Colonic mucosa (tissue), 4 donors: ENCODE measurements at regions not wholly inside any gene's neighbourhood (a gene's known extent, or its start where the extent isn't known, plus 50 kb on each side); places are given as distances from the start of the nearest gene placed in this dataset.
"Not testable (repeated sequence)": the region's sequence is repeated elsewhere in the genome, so short reads cannot be mapped to it uniquely, and the experiment has no call there.

ENCODE experiments used
- DNase-seq: peaks from one replicate; pipeline ENCODE4 v3.0.0-alpha.2; 2020
- H3K27ac ChIP-seq: fragments of 200-600 bp; one replicate; pipeline ENCODE4 v1.8.0; 2021
- H3K27me3 ChIP-seq: fragments of 200-600 bp; one replicate; pipeline ENCODE4 v1.8.0; 2021
- H3K36me3 ChIP-seq: fragments of 200-600 bp; one replicate; pipeline ENCODE4 v1.8.0; 2021
- H3K4me1 ChIP-seq: fragments of 200-600 bp; one replicate; pipeline ENCODE4 v1.8.0; 2021; ENCODE audit warnings: mild to moderate bottlenecking
- H3K4me3 ChIP-seq: fragments of 200-600 bp; one replicate; pipeline ENCODE4 v1.8.0; 2021
- H3K9ac ChIP-seq, 2 donors: one replicate each; pipeline ENCODE4 v1.7.0; 2013; ENCODE audit warnings: control low read depth in 2 of 2, low read depth in 2 of 2, low read length in 2 of 2
- H3K9me3 ChIP-seq: fragments of 200-600 bp; one replicate; pipeline ENCODE4 v1.8.0; 2021
- CTCF ChIP-seq: fragments of 200-600 bp; IDR thresholded peaks from one replicate; pipeline ENCODE4 v1.8.0; 2022; ENCODE audit warnings: antibody characterized with exemption, mild to moderate bottlenecking
- intact Hi-C: fragments of 100-400 bp; cut with DNase I; formaldehyde crosslinking; loops from one replicate; pipeline ENCODE4 v1.14.1; 2022
- donor health status: healthy.
- donor health status: DM: no; HTN: no; CAD: no.
- donor health status: DM: no; HTN: no; CAD: no.

- intact Hi-C loops = no loop called here
- Histone ChIP-seq H3K4me3 (no peak overlapping the region), H3K9me3 (no peaks in the 10 kb centered on the region), H3K9ac (no peak overlapping the region), H3K27ac (no peak overlapping the region), H3K36me3 (no peaks in the 10 kb centered on the region), H3K4me1 (no peaks in the 10 kb centered on the region), H3K27me3 (no peaks in the 10 kb centered on the region)
- no peak for TF ChIP-seq CTCF
- DNase-seq = no peak
Measured at GRCh38 chr6:103819509-103819908, 1040.2 kb downstream of the HACE1 start.

- Histone ChIP-seq H3K27me3 (no peaks in the 10 kb centered on the region), H3K4me1 (no peaks in the 10 kb centered on the region), H3K9ac (no peak overlapping the region), H3K9me3 (no peaks in the 10 kb centered on the region), H3K27ac (no peak overlapping the region), H3K4me3 (no peak overlapping the region), H3K36me3 (no peaks in the 10 kb centered on the region)
- DNase-seq = no peak
- TF ChIP-seq CTCF = no peak
- intact Hi-C loops = no loop called here
Measured at GRCh38 chr6:103812970-103813369, 1046.7 kb downstream of the HACE1 start.

GRCh38 chr6:103801901-103802479 lies 1057.7 kb downstream of the HACE1 start:
- H3K9ac ChIP-seq, H3K27me3 ChIP-seq, H3K4me3 ChIP-seq, H3K27ac ChIP-seq, DNase-seq, intact Hi-C loops, H3K9me3 ChIP-seq, H3K36me3 ChIP-seq, H3K4me1 ChIP-seq: not testable (repeated sequence)

- Histone ChIP-seq H3K4me1 (no peaks in the 10 kb centered on the region), H3K9ac (no peak overlapping the region), H3K9me3 (no peaks in the 10 kb centered on the region), H3K27ac (no peak overlapping the region), H3K36me3 (no peaks in the 10 kb centered on the region), H3K4me3 (no peak overlapping the region), H3K27me3 (no peaks in the 10 kb centered on the region)
- intact Hi-C loops = no loop called here
- DNase-seq = no peak
- TF ChIP-seq CTCF = no peak
Measured at GRCh38 chr6:103799971-103800670, 1059.6 kb downstream of the HACE1 start.

- H3K36me3 ChIP-seq = no peaks in the 10 kb centered on the region
- intact Hi-C loops = no loop called here
Measured at GRCh38 chr6:103798166-103798565, 1061.6 kb downstream of the HACE1 start.

More at GRCh38 chr6:103798166-103798565, 1061.6 kb downstream of the HACE1 start:
- Histone ChIP-seq H3K27ac (no peak overlapping the region), H3K9me3 (no peaks in the 10 kb centered on the region), H3K4me3 (no peak overlapping the region), H3K27me3 (no peaks in the 10 kb centered on the region), H3K4me1 (no peaks in the 10 kb centered on the region), H3K9ac (no peak overlapping the region)
- no peak for DNase-seq
- no peak for TF ChIP-seq CTCF
